ENCODE measurements at regions not wholly inside any gene's neighbourhood (a gene's known extent, or its start where the extent isn't known, plus 50 kb on each side); places are given as distances from the start of the nearest gene placed in this dataset.

GRCh38 chr2:156083763-156084493, 248.6 kb downstream of the NR4A2 start:
- no peak for ATAC-seq

GRCh38 chr2:156079845-156080244, 252.7 kb downstream of the NR4A2 start:
- no peak for ATAC-seq

- no peak for ATAC-seq
Observed at GRCh38 chr2:156077041-156077742, 255.3 kb downstream of the NR4A2 start.

GRCh38 chr2:156065912-156066311, 266.6 kb downstream of the NR4A2 start:
- ATAC-seq = no peak

GRCh38 chr2:156064540-156064939, 268.0 kb downstream of the NR4A2 start:
- ATAC-seq = no peak

GRCh38 chr2:156057647-156058046, 274.9 kb downstream of the NR4A2 start:
- ATAC-seq = no peak

GRCh38 chr2:156054983-156055382, 277.5 kb downstream of the NR4A2 start:
- ATAC-seq = no peak

GRCh38 chr2:156046900-156047299, 285.6 kb downstream of the NR4A2 start:
- no peak for ATAC-seq

GRCh38 chr2:156042895-156043294, 289.6 kb downstream of the NR4A2 start:
- no peak for ATAC-seq

GRCh38 chr2:156038021-156038420, 294.5 kb downstream of the NR4A2 start:
- ATAC-seq = peak in 1 of 2 donors; percentile 23

GRCh38 chr2:156037482-156037881, 295.0 kb downstream of the NR4A2 start:
- ATAC-seq = no peak

GRCh38 chr2:156031121-156031520, 301.4 kb downstream of the NR4A2 start:
- ATAC-seq = no peak

GRCh38 chr2:156023229-156023869, 309.2 kb downstream of the NR4A2 start:
- ATAC-seq = no peak

- no peak for ATAC-seq
Observed at GRCh38 chr2:156021146-156022040, 311.1 kb downstream of the NR4A2 start.

GRCh38 chr2:156019341-156019740, 313.2 kb downstream of the NR4A2 start:
- no peak for ATAC-seq

- no peak for ATAC-seq
Observed at GRCh38 chr2:156017341-156017885, 315.1 kb downstream of the NR4A2 start.

GRCh38 chr2:156009293-156009692, 323.2 kb downstream of the NR4A2 start:
- no peak for ATAC-seq

- peak in 1 of 2 donors; percentile 17 for ATAC-seq
Observed at GRCh38 chr2:156006721-156007618, 325.6 kb downstream of the NR4A2 start.

GRCh38 chr2:156005999-156006712, 326.4 kb downstream of the NR4A2 start:
- no peak for ATAC-seq

- no peak for ATAC-seq
Observed at GRCh38 chr2:156005531-156005930, 327.0 kb downstream of the NR4A2 start.

- no peak for ATAC-seq
Observed at GRCh38 chr2:156004459-156004858, 328.1 kb downstream of the NR4A2 start.

Measured in activated CD4-positive, CD25-positive, alpha-beta regulatory T cell treated with anti-CD3 and anti-CD28 coated beads, Interleukin-2, amount 50 U/mL, for 24 hours (primary cell).